WTC11 (cell line): ENCODE measurements at regions not wholly inside any gene's neighbourhood (a gene's known extent, or its start where the extent isn't known, plus 50 kb on each side); places are given as distances from the start of the nearest gene placed in this dataset.

Experiments used
- JUN ChIP-seq: sonication (generic); formaldehyde crosslinking; IDR thresholded peaks from 2 replicates; pipeline ENCODE4 v1.8.0; 2023; ENCODE audit warnings: mild to moderate bottlenecking, missing genetic modification reagents
- NFE2L1 ChIP-seq: sonication (generic); formaldehyde crosslinking; IDR thresholded peaks from 2 replicates; pipeline ENCODE4 v1.8.1; 2023; ENCODE audit warnings: missing genetic modification reagents
- NR1H2 ChIP-seq: sonication (generic); formaldehyde crosslinking; IDR thresholded peaks from 2 replicates; pipeline ENCODE4 v1.9.0; 2021; ENCODE audit warnings: mild to moderate bottlenecking, moderate library complexity, missing genetic modification reagents
- SP1 ChIP-seq: sonication (generic); formaldehyde crosslinking; conservative IDR thresholded peaks from 2 replicates; pipeline ENCODE4 v1.8.1; 2022; ENCODE audit warnings: missing genetic modification reagents
- TCF7 ChIP-seq: sonication (generic); formaldehyde crosslinking; IDR thresholded peaks from 2 replicates; pipeline ENCODE4 v1.8.0; 2022; ENCODE audit warnings: mild to moderate bottlenecking, low read depth, missing genetic modification reagents, moderate library complexity
- ZNF138 ChIP-seq: sonication (generic); formaldehyde crosslinking; conservative IDR thresholded peaks from 2 replicates; pipeline ENCODE4 v1.8.1; 2022; ENCODE audit warnings: mild to moderate bottlenecking, moderate library complexity, missing genetic modification reagents
- TF ChIP-seq, protein P1 (sequence below): fragments of 200-600 bp; IDR thresholded peaks from 2 replicates; pipeline ENCODE4 v1.8.0; 2022; ENCODE audit warnings: antibody characterized with exemption
- TF ChIP-seq, protein P2 (sequence below): sonication (generic); formaldehyde crosslinking; IDR thresholded peaks from 2 replicates; pipeline ENCODE4 v1.8.1; 2022; ENCODE audit warnings: low read depth, missing genetic modification reagents, borderline replicate concordance
- TF ChIP-seq, protein P3 (sequence below): sonication (generic); formaldehyde crosslinking; IDR thresholded peaks from 2 replicates; pipeline ENCODE4 v1.8.1; 2022; ENCODE audit warnings: mild to moderate bottlenecking, missing genetic modification reagents, moderate library complexity, borderline replicate concordance
- TF ChIP-seq, protein P4 (sequence below): sonication (generic); formaldehyde crosslinking; IDR thresholded peaks from 2 replicates; pipeline ENCODE4 v1.8.0; 2023; ENCODE audit warnings: missing genetic modification reagents
- TF ChIP-seq, protein P5 (sequence below): sonication (generic); formaldehyde crosslinking; IDR thresholded peaks from 2 replicates; pipeline ENCODE4 v1.8.1; 2023; ENCODE audit warnings: mild to moderate bottlenecking, missing genetic modification reagents
- TF ChIP-seq, protein P6 (sequence below): sonication (generic); formaldehyde crosslinking; IDR thresholded peaks from 2 replicates; pipeline ENCODE4 v1.8.1; 2022; ENCODE audit warnings: missing genetic modification reagents, borderline replicate concordance

DNA sequence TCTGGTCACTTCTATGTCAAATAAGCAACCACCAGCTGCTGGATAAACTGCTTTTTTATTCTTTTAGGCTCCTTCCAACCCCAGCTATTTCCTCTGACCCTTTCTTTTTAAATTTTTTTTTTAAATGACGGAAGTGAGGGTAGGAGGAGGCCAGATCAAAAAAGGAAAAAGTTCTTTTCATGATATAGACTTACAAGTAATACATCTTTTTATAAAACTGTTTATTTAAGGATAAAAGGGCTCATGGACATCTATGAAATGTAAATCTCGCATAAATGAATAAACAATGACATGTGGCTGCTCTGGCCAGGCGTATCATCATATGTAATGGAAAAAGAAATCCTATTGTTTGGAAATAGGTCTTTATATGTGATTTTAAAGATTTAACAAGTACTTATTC is 169.0 kb upstream of the ATP2B1 start:
- TF ChIP-seq SP1 (CRISPR knock-in tag) (no peak), JUN (CRISPR knock-in tag) (no peak), NR1H2 (CRISPR knock-in tag) (no peak), NFE2L1 (CRISPR knock-in tag) (no peak), TCF7 (CRISPR knock-in tag) (no peak), ZNF138 (CRISPR knock-in tag) (no peak)
- TF ChIP-seq, protein P1, sequence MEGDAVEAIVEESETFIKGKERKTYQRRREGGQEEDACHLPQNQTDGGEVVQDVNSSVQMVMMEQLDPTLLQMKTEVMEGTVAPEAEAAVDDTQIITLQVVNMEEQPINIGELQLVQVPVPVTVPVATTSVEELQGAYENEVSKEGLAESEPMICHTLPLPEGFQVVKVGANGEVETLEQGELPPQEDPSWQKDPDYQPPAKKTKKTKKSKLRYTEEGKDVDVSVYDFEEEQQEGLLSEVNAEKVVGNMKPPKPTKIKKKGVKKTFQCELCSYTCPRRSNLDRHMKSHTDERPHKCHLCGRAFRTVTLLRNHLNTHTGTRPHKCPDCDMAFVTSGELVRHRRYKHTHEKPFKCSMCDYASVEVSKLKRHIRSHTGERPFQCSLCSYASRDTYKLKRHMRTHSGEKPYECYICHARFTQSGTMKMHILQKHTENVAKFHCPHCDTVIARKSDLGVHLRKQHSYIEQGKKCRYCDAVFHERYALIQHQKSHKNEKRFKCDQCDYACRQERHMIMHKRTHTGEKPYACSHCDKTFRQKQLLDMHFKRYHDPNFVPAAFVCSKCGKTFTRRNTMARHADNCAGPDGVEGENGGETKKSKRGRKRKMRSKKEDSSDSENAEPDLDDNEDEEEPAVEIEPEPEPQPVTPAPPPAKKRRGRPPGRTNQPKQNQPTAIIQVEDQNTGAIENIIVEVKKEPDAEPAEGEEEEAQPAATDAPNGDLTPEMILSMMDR = no peak
- TF ChIP-seq, protein P2, sequence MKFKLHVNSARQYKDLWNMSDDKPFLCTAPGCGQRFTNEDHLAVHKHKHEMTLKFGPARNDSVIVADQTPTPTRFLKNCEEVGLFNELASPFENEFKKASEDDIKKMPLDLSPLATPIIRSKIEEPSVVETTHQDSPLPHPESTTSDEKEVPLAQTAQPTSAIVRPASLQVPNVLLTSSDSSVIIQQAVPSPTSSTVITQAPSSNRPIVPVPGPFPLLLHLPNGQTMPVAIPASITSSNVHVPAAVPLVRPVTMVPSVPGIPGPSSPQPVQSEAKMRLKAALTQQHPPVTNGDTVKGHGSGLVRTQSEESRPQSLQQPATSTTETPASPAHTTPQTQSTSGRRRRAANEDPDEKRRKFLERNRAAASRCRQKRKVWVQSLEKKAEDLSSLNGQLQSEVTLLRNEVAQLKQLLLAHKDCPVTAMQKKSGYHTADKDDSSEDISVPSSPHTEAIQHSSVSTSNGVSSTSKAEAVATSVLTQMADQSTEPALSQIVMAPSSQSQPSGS = no peak
- TF ChIP-seq, protein P3, sequence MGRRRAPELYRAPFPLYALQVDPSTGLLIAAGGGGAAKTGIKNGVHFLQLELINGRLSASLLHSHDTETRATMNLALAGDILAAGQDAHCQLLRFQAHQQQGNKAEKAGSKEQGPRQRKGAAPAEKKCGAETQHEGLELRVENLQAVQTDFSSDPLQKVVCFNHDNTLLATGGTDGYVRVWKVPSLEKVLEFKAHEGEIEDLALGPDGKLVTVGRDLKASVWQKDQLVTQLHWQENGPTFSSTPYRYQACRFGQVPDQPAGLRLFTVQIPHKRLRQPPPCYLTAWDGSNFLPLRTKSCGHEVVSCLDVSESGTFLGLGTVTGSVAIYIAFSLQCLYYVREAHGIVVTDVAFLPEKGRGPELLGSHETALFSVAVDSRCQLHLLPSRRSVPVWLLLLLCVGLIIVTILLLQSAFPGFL (CRISPR knock-in tag) = no peak
- TF ChIP-seq, protein P4, sequence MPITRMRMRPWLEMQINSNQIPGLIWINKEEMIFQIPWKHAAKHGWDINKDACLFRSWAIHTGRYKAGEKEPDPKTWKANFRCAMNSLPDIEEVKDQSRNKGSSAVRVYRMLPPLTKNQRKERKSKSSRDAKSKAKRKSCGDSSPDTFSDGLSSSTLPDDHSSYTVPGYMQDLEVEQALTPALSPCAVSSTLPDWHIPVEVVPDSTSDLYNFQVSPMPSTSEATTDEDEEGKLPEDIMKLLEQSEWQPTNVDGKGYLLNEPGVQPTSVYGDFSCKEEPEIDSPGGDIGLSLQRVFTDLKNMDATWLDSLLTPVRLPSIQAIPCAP (CRISPR knock-in tag) = no peak
- TF ChIP-seq, protein P5, sequence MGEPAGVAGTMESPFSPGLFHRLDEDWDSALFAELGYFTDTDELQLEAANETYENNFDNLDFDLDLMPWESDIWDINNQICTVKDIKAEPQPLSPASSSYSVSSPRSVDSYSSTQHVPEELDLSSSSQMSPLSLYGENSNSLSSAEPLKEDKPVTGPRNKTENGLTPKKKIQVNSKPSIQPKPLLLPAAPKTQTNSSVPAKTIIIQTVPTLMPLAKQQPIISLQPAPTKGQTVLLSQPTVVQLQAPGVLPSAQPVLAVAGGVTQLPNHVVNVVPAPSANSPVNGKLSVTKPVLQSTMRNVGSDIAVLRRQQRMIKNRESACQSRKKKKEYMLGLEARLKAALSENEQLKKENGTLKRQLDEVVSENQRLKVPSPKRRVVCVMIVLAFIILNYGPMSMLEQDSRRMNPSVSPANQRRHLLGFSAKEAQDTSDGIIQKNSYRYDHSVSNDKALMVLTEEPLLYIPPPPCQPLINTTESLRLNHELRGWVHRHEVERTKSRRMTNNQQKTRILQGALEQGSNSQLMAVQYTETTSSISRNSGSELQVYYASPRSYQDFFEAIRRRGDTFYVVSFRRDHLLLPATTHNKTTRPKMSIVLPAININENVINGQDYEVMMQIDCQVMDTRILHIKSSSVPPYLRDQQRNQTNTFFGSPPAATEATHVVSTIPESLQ (CRISPR knock-in tag) = no peak
- TF ChIP-seq, protein P6, sequence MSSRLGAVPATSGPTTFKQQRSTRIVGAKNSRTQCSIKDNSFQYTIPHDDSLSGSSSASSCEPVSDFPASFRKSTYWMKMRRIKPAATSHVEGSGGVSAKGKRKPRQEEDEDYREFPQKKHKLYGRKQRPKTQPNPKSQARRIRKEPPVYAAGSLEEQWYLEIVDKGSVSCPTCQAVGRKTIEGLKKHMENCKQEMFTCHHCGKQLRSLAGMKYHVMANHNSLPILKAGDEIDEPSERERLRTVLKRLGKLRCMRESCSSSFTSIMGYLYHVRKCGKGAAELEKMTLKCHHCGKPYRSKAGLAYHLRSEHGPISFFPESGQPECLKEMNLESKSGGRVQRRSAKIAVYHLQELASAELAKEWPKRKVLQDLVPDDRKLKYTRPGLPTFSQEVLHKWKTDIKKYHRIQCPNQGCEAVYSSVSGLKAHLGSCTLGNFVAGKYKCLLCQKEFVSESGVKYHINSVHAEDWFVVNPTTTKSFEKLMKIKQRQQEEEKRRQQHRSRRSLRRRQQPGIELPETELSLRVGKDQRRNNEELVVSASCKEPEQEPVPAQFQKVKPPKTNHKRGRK (CRISPR knock-in tag) = no peak
